Lung (tissue), 11 donors: ENCODE measurements at regions not wholly inside any gene's neighbourhood (a gene's known extent, or its start where the extent isn't known, plus 50 kb on each side); places are given as distances from the start of the nearest gene placed in this dataset.

Source experiments
- ATAC-seq: fragments of 200-7000 bp; cut with Tn5 transposase; one replicate; pipeline ENCODE4 v1.9.1; 2020; ENCODE audit warnings: moderate number of reproducible peaks; ENCODE audit not compliant: insufficient read depth, low FRiP score
- DNase-seq, 3 donors: peaks; one replicate each; pipeline ENCODE4 v3.0.0-alpha.2; 2013 to 2017
- H3K27ac ChIP-seq, 2 donors: one replicate each; pipeline ENCODE4 v1.5.1; 2013; ENCODE audit warnings: mild to moderate bottlenecking in 2 of 2, moderate library complexity in 2 of 2, control low read depth in 1 of 2, inconsistent platforms in 1 of 2, low read depth in 1 of 2, low read length in 1 of 2
- H3K27me3 ChIP-seq, 3 donors: one replicate each; pipeline ENCODE4 v1.5.1; 2013; ENCODE audit warnings: low read length in 2 of 3; ENCODE audit not compliant: control insufficient read depth in 3 of 3, insufficient read depth in 3 of 3
- H3K36me3 ChIP-seq, 4 donors: one replicate each; pipeline ENCODE4 v1.5.1; 2013; ENCODE audit warnings: low read length in 4 of 4, mild to moderate bottlenecking in 1 of 4, moderate library complexity in 1 of 4; ENCODE audit not compliant: control insufficient read depth in 4 of 4, insufficient read depth in 4 of 4
- H3K4me1 ChIP-seq, 5 donors: one replicate each; pipeline ENCODE4 v1.5.1; 2013; ENCODE audit warnings: low read length in 5 of 5, mild to moderate bottlenecking in 2 of 5, moderate library complexity in 1 of 5; ENCODE audit not compliant: control insufficient read depth in 5 of 5, insufficient read depth in 5 of 5
- H3K4me3 ChIP-seq: one replicate; pipeline ENCODE4 v1.5.1; 2013; ENCODE audit warnings: mild to moderate bottlenecking, control low read depth, moderate library complexity
- H3K9ac ChIP-seq, 2 donors: one replicate each; pipeline ENCODE4 v1.5.1; 2013; ENCODE audit warnings: low read length in 2 of 2, control low read depth in 1 of 2; ENCODE audit not compliant: insufficient read depth in 1 of 2
- H3K9me3 ChIP-seq, 4 donors: one replicate each; pipeline ENCODE4 v1.5.1; 2013; ENCODE audit warnings: low read length in 3 of 4, mild to moderate bottlenecking in 1 of 4, moderate library complexity in 1 of 4; ENCODE audit not compliant: control insufficient read depth in 4 of 4, insufficient read depth in 3 of 4
- WGBS, 2 donors: extraction: QIAGEN DNeasy Blood & Tissue Kit; methylation state at CpG; one replicate each; pipeline ENCODE4 v1.1.7; 2013; 5-methylcytosine and 5-hydroxymethylcytosine counted together
- TF ChIP-seq, protein P1 (sequence below): IDR thresholded peaks from 2 replicates; pipeline ENCODE4 v1.5.1; 2012; ENCODE audit warnings: mild to moderate bottlenecking; ENCODE audit errors: control extremely low read depth, extremely low read depth
- donor health status: control.
- donor health status: control.
- donor health status: Bipolar disorder and iron deficiency.
- donor health status: healthy.
- donor health status: DM: yes; HTN: yes; CAD: no.

DNA sequence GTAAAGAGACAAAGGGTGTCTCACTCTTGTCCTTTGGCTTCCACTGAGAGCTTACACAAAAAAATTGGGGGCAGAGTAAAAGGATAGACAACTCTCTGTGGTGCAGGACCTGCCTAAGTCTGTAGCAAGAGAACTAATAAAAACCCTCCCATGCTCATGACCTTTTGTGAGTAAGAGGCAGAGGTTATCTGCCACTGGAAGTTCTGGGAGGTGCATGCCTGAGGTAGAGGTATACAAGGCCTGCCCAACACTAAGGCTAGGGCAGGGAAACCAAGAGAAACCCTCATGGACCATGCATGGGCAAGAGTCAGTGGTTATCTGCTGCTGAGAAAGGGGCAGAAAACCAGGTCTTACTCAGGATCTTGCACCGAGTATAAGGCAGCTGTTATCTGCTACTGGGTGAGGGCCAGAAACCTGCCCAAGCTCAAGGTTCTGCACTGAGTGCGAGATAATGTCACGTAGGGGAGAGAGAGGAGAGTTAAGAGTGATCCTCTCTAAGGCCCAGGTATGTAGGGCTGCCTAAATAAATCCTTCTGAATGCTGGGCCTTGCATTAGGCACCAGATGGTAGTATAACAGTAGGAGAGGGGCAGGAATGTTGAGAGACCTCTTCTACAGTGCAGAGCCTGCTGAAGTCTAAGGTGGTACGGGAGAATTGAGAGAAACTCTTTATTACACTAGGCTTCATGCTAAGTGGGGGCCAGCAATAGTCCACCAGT, 143.4 kb downstream of the MACROH2A1 start:
- Histone ChIP-seq H3K9me3 (peaks cover 0 to 5% (median 0%) of the 10 kb centered on the region in 4 donors), H3K36me3 (no peaks in the 10 kb centered on the region), H3K27ac (no peak overlapping the region), H3K27me3 (peaks cover 0 to 20% (median 13%) of the 10 kb centered on the region in 3 donors), H3K9ac (no peak overlapping the region), H3K4me1 (peaks cover 0 to 7% (median 0%) of the 10 kb centered on the region in 5 donors), H3K4me3 (no peak overlapping the region)
- WGBS, 2 donors: 82 to 92% methylated on average over 4 of the region's 4 CpGs
- DNase-seq (no peak), ATAC-seq (no peak)
- TF ChIP-seq, protein P1, sequence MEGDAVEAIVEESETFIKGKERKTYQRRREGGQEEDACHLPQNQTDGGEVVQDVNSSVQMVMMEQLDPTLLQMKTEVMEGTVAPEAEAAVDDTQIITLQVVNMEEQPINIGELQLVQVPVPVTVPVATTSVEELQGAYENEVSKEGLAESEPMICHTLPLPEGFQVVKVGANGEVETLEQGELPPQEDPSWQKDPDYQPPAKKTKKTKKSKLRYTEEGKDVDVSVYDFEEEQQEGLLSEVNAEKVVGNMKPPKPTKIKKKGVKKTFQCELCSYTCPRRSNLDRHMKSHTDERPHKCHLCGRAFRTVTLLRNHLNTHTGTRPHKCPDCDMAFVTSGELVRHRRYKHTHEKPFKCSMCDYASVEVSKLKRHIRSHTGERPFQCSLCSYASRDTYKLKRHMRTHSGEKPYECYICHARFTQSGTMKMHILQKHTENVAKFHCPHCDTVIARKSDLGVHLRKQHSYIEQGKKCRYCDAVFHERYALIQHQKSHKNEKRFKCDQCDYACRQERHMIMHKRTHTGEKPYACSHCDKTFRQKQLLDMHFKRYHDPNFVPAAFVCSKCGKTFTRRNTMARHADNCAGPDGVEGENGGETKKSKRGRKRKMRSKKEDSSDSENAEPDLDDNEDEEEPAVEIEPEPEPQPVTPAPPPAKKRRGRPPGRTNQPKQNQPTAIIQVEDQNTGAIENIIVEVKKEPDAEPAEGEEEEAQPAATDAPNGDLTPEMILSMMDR: no peak

DNA sequence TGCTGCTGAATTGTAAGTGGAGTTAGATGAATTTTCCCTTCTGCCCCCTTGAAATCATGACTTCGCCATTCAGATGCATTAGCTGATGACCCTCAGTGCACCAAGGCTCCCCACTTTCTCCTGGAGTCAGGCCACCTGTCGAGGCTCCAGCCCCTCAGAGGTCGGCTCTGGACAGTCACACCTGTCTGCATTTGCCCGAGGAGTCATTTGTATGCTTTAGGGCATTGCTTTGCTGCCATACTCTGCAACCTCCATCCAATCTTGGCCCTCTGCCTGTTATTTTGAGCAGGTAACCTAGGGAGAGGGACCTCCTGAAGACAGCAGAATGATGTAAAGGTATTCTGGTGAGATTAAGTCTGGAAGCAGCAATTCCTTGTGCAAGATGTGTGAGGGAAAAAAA, 144.8 kb downstream of the MACROH2A1 start:
- H3K27ac ChIP-seq: no peak overlapping the region
- H3K9me3 ChIP-seq: peaks cover 0 to 5% (median 0%) of the 10 kb centered on the region in 4 donors
- 68 to 73% methylated on average over 4 of the region's 4 CpGs for WGBS, 2 donors
- TF ChIP-seq, protein P1: no peak
- DNase-seq: no peak
- no peak for ATAC-seq
- no peak overlapping the region for H3K9ac ChIP-seq
- H3K36me3 ChIP-seq: no peaks in the 10 kb centered on the region
- no peak overlapping the region for H3K4me3 ChIP-seq
- peaks cover 0 to 20% (median 13%) of the 10 kb centered on the region in 3 donors for H3K27me3 ChIP-seq
- H3K4me1 ChIP-seq: peaks cover 0 to 17% (median 0%) of the 10 kb centered on the region in 5 donors

DNA sequence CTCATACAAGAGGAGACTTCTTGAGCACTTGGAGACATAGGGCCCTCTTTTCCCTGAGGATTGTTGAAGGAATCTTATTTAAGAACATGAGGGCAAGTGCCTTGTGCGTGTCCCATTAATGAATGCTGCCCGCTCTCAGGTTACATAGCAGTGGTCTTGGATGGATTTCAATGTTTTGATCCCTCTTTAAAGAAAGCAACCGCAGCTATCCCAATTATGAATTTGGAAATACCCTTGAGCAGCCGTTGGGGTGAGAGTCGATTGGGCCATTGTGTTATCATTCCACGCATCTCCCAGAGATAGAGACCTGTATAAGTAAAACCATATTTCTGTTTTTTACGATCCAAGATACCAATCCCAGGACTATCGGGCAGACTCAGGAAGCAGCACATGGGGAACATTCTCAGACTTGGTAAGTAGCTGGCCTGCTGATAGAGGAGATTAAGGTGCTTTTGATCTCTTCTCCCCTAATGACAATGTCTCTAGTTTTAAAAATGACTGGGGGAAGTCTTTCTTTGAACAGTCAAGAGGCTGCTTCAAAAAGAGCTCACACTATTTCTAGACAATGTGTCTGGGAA, 145.3 kb downstream of the MACROH2A1 start:
- Histone ChIP-seq H3K4me3 (no peak overlapping the region), H3K9me3 (peaks cover 0 to 5% (median 0%) of the 10 kb centered on the region in 4 donors), H3K27ac (no peak overlapping the region), H3K36me3 (no peaks in the 10 kb centered on the region), H3K9ac (no peak overlapping the region), H3K27me3 (peaks cover 0 to 20% (median 13%) of the 10 kb centered on the region in 3 donors), H3K4me1 (peaks cover 0 to 17% (median 0%) of the 10 kb centered on the region in 5 donors)
- no peak for ATAC-seq
- WGBS, 2 donors: 81 to 91% methylated on average over 8 of the region's 8 CpGs
- no peak for DNase-seq
- TF ChIP-seq, protein P1: no peak
